H1 (cell line): ENCODE measurements at regions not wholly inside any gene's neighbourhood (a gene's known extent, or its start where the extent isn't known, plus 50 kb on each side); places are given as distances from the start of the nearest gene placed in this dataset.

ENCODE experiments used
- RXRA ChIP-seq: IDR thresholded peaks from 2 replicates; pipeline ENCODE4 v1.6.1; 2011; ENCODE audit warnings: low read depth, mild to moderate bottlenecking, low read length, moderate library complexity; ENCODE audit not compliant: insufficient read depth

- TF ChIP-seq RXRA: no peak
Observed at GRCh38 chr16:60558936-60559335, 1477.3 kb downstream of the CDH8 start (continued).
